CD14-positive monocyte (primary cell): ENCODE measurements at regions not wholly inside any gene's neighbourhood (a gene's known extent, or its start where the extent isn't known, plus 50 kb on each side); places are given as distances from the start of the nearest gene placed in this dataset.

Experiments
- DNase-seq, 3 donors: peaks; one replicate each; pipeline ENCODE4 v3.0.0-alpha.2; 2011 to 2022
- H2AFZ ChIP-seq: 2 replicates; pipeline ENCODE4 v1.6.0; 2012; ENCODE audit warnings: mild to moderate bottlenecking, low read depth, low read length, inconsistent platforms; ENCODE audit not compliant: insufficient read depth, poor library complexity, severe bottlenecking
- H3K27ac ChIP-seq, 2 donors: 1 replicate in 1 of 2; 2 replicates in 1 of 2; pipeline ENCODE4 v1.5.1; 2012 to 2013; ENCODE audit warnings: low read length in 2 of 2, control low read depth in 1 of 2, inconsistent platforms in 1 of 2, low read depth in 1 of 2, mild to moderate bottlenecking in 1 of 2
- H3K27me3 ChIP-seq, 2 donors: one replicate each; pipeline versions ENCODE4 v1.6.0 to v1.6.1; 2011 to 2013; ENCODE audit warnings: low read length in 2 of 2; ENCODE audit not compliant: control insufficient read depth in 2 of 2, insufficient read depth in 2 of 2
- H3K36me3 ChIP-seq, 2 donors: replicated peaks in 1 of 2; 1 replicate in 1 of 2; 2 replicates in 1 of 2; pipeline versions ENCODE4 v1.5.1 to v1.6.1; 2012 to 2013; ENCODE audit warnings: low read length in 2 of 2, control low read depth in 1 of 2, inconsistent platforms in 1 of 2, mild to moderate bottlenecking in 1 of 2; ENCODE audit not compliant: insufficient read depth in 2 of 2, control insufficient read depth in 1 of 2
- H3K4me1 ChIP-seq, 2 donors: 1 replicate in 1 of 2; 2 replicates in 1 of 2; pipeline versions ENCODE4 v1.5.1 to v1.6.1; 2012 to 2013; ENCODE audit warnings: low read length in 2 of 2, control low read depth in 1 of 2, inconsistent platforms in 1 of 2, mild to moderate bottlenecking in 1 of 2, moderate library complexity in 1 of 2; ENCODE audit not compliant: insufficient read depth in 2 of 2, control insufficient read depth in 1 of 2
- H3K4me2 ChIP-seq: replicated peaks from 2 replicates; pipeline ENCODE3; 2012; ENCODE audit warnings: low read length, moderate library complexity, mild to moderate bottlenecking; ENCODE audit not compliant: poor library complexity, severe bottlenecking; ENCODE audit errors: extremely low read depth
- H3K4me3 ChIP-seq, 3 experiments: fragments of 200-600 bp in 1 of 3; sonication (generic) in 1 of 3; replicated peaks in 1 of 3; 1 replicate in 2 of 3; 2 replicates in 1 of 3; pipeline ENCODE4 v1.5.1; 2011 to 2013; ENCODE audit warnings: low read length in 3 of 3, mild to moderate bottlenecking in 3 of 3, control low read depth in 2 of 3, low read depth in 2 of 3, inconsistent platforms in 1 of 3, moderate library complexity in 1 of 3
- H3K79me2 ChIP-seq: 2 replicates; pipeline ENCODE4 v1.6.0; 2012; ENCODE audit warnings: mild to moderate bottlenecking, control low read depth, inconsistent platforms, low read length, moderate library complexity; ENCODE audit not compliant: insufficient read depth
- H3K9ac ChIP-seq: 2 replicates; pipeline ENCODE4 v1.6.0; 2017; ENCODE audit warnings: low read length, mild to moderate bottlenecking; ENCODE audit not compliant: insufficient read depth, poor library complexity, severe bottlenecking
- H3K9me3 ChIP-seq, 2 donors: replicated peaks in 1 of 2; 1 replicate in 1 of 2; 2 replicates in 1 of 2; pipeline versions ENCODE4 v1.5.1 to v1.6.1; 2012 to 2013; ENCODE audit warnings: low read length in 2 of 2, control low read depth in 1 of 2; ENCODE audit not compliant: control insufficient read depth in 1 of 2, insufficient read depth in 1 of 2
- H4K20me1 ChIP-seq: 2 replicates; pipeline ENCODE4 v1.6.0; 2012; ENCODE audit warnings: mild to moderate bottlenecking, low read length, control low read depth, moderate library complexity; ENCODE audit not compliant: insufficient read depth
- H3K27ac Mint-ChIP-seq, 7 donors: one replicate each; pipeline ENCODE4 v1.8.0; 2020; ENCODE audit warnings: mild to moderate bottlenecking in 7 of 7, mixed read lengths in 7 of 7, moderate library complexity in 6 of 7, inconsistent platforms in 2 of 7
- H3K27me3 Mint-ChIP-seq, 3 donors: one replicate each; pipeline ENCODE4 v1.8.0; 2021 to 2022; ENCODE audit warnings: low read depth in 3 of 3, mild to moderate bottlenecking in 3 of 3, mixed read lengths in 3 of 3, moderate library complexity in 3 of 3, inconsistent platforms in 1 of 3
- H3K36me3 Mint-ChIP-seq, 2 donors: one replicate each; pipeline ENCODE4 v1.8.0; 2020; ENCODE audit warnings: mixed read lengths in 2 of 2, inconsistent platforms in 1 of 2, mild to moderate bottlenecking in 1 of 2
- H3K4me1 Mint-ChIP-seq: one replicate; pipeline ENCODE4 v1.8.0; 2020; ENCODE audit warnings: mild to moderate bottlenecking, mixed read lengths
- H3K4me3 Mint-ChIP-seq, 2 donors: one replicate each; pipeline ENCODE4 v1.8.0; 2020; ENCODE audit warnings: mild to moderate bottlenecking in 2 of 2, mixed read lengths in 2 of 2, moderate library complexity in 1 of 2
- H3K9me3 Mint-ChIP-seq, 7 donors: one replicate each; pipeline ENCODE4 v1.8.0; 2020 to 2022; ENCODE audit warnings: mixed read lengths in 7 of 7, mild to moderate bottlenecking in 6 of 7, moderate library complexity in 6 of 7, inconsistent platforms in 2 of 7
- CTCF ChIP-seq: fragments of 200-600 bp; IDR thresholded peaks from one replicate; pipeline ENCODE4 v1.8.0; 2022; ENCODE audit warnings: antibody characterized with exemption, mild to moderate bottlenecking
- WGBS: methylation state at CpG from one replicate; pipeline ENCODE4 v1.1.5; 2013; ENCODE audit warnings: missing lambda C conversion rate; ENCODE audit not compliant: insufficient coverage; 5-methylcytosine and 5-hydroxymethylcytosine counted together
- intact Hi-C, 2 donors: fragments of 100-400 bp; cut with micrococcal nuclease; formaldehyde crosslinking; loops; one replicate each; pipeline versions ENCODE4 v1.15.0 to v1.15.1; 2023

- H3K27me3 Mint-ChIP-seq = peaks cover 0 to 2% (median 0%) of the 10 kb centered on the region in 3 donors
- Histone ChIP-seq H3K79me2 (no peaks in the 10 kb centered on the region), H3K27ac (no peak overlapping the region), H3K27me3 (no peaks in the 10 kb centered on the region), H2AFZ (no peak overlapping the region), H3K9me3 (no peaks in the 10 kb centered on the region), H3K9ac (no peak overlapping the region), H3K4me1 (peaks cover 3 to 8% of the 10 kb centered on the region in 2 donors), H4K20me1 (no peaks in the 10 kb centered on the region), H3K36me3 (no peaks in the 10 kb centered on the region), H3K4me2 (no peak overlapping the region), H3K4me3 (no peak overlapping the region)
- no peak for TF ChIP-seq CTCF
- H3K27ac Mint-ChIP-seq = no peak overlapping the region
- WGBS = 65% methylated on average over 3 of the region's 4 CpGs
- no peak overlapping the region for H3K4me3 Mint-ChIP-seq
- intact Hi-C loops = no loop called here
- H3K9me3 Mint-ChIP-seq = peaks cover 0 to 5% (median 0%) of the 10 kb centered on the region in 7 donors
- peaks cover 13% of the 10 kb centered on the region for H3K4me1 Mint-ChIP-seq
- no peaks in the 10 kb centered on the region for H3K36me3 Mint-ChIP-seq
- DNase-seq = no peak
Observed at GRCh38 chr7:25454020-25454419, 225.7 kb upstream of the NPVF start.

DNA sequence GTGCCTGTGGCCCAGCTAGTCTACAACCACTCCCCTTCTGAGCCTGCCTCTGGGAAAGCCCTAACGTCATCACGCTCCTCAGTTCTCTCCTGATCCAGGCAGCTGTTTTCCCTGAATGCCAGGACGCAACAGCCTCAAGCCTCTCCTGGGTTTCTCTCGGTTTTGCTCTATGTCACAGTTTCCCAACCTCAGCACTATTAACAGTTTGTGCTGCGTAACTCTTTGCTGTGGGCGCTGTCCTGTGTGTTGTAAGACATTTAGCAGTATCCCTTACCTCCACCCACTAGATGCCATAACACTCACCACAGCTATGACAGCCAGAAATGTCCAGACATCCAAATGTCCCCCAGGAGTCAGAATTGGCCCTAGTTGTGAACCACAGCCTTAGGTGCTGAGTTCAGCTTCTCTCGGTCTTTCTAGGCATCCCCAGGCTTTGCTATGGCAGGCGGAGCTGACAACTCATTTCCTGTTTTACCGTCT lies 226.3 kb upstream of the NPVF start:
- DNase-seq = no peak

More for the DNA sequence above, 226.3 kb upstream of the NPVF start:
- Histone ChIP-seq H3K27me3 (no peaks in the 10 kb centered on the region), H3K27ac (no peak overlapping the region), H3K4me2 (peak overlapping the region; percentile 34), H3K36me3 (no peaks in the 10 kb centered on the region), H3K4me1 (peaks cover 3 to 8% of the 10 kb centered on the region in 2 donors), H2AFZ (peak overlapping the region; percentile 63), H3K9ac (no peak overlapping the region), H4K20me1 (no peaks in the 10 kb centered on the region), H3K79me2 (no peaks in the 10 kb centered on the region), H3K9me3 (no peaks in the 10 kb centered on the region), H3K4me3 (peak overlapping the region in 1 of 3 experiments; percentile 45)
- 53% methylated on average over 8 of the region's 9 CpGs for WGBS
- Mint-ChIP-seq H3K9me3 (peaks cover 0 to 5% (median 0%) of the 10 kb centered on the region in 7 donors), H3K4me3 (peak overlapping the region; percentile 45 to 83), H3K27me3 (peaks cover 0 to 2% (median 0%) of the 10 kb centered on the region in 3 donors), H3K36me3 (no peaks in the 10 kb centered on the region), H3K4me1 (peaks cover 13% of the 10 kb centered on the region), H3K27ac (peak overlapping the region in 1 of 7 donors; percentile 63)
- TF ChIP-seq CTCF = no peak
- intact Hi-C loops = no loop called here
